Keratinocyte (primary cell): ENCODE measurements at regions not wholly inside any gene's neighbourhood (a gene's known extent, or its start where the extent isn't known, plus 50 kb on each side); places are given as distances from the start of the nearest gene placed in this dataset.

Source experiments
- DNase-seq: peaks from one replicate; pipeline ENCODE4 v3.0.0-alpha.2; 2011; ENCODE audit warnings: low read depth, missing footprints, low spot score
- FAIRE-seq: peaks from 2 replicates; lab custom pipeline; 2011; peaks lifted over from hg19 to GRCh38; lab: Jason Lieb, UNC
- H2AFZ ChIP-seq: 2 replicates; pipeline ENCODE4 v1.6.0; 2012; ENCODE audit warnings: low read length, control low read depth, inconsistent platforms; ENCODE audit not compliant: control insufficient read depth
- H3K27ac ChIP-seq: 2 replicates; pipeline ENCODE4 v1.5.1; 2011; ENCODE audit warnings: low read length; ENCODE audit not compliant: control insufficient read depth, insufficient read depth
- H3K27me3 ChIP-seq: 3 replicates; pipeline ENCODE4 v1.6.0; 2011; ENCODE audit warnings: low read length; ENCODE audit not compliant: control insufficient read depth, insufficient read depth; ENCODE audit errors: extremely low read depth
- H3K36me3 ChIP-seq, 2 experiments: 2 replicates in 1 of 2; 3 replicates in 1 of 2; pipeline ENCODE4 v1.5.1; 2011; ENCODE audit warnings: low read length in 2 of 2, mild to moderate bottlenecking in 1 of 2; ENCODE audit not compliant: control insufficient read depth in 2 of 2, insufficient read depth in 2 of 2; ENCODE audit errors: extremely low read depth in 1 of 2
- H3K4me1 ChIP-seq: 3 replicates; pipeline ENCODE4 v1.5.1; 2011; ENCODE audit warnings: low read length; ENCODE audit not compliant: control insufficient read depth, insufficient read depth; ENCODE audit errors: extremely low read depth
- H3K4me2 ChIP-seq: 3 replicates; pipeline ENCODE4 v1.6.0; 2011; ENCODE audit warnings: low read depth, low read length; ENCODE audit not compliant: control insufficient read depth, insufficient read depth; ENCODE audit errors: extremely low read depth
- H3K4me3 ChIP-seq, 3 experiments: fragments of 200-600 bp in 1 of 3; sonication (generic) in 1 of 3; 2 replicates in 2 of 3; 3 replicates in 1 of 3; pipeline ENCODE4 v1.5.1; 2011 to 2016; ENCODE audit warnings: low read length in 3 of 3, mild to moderate bottlenecking in 3 of 3, control low read depth in 2 of 3, inconsistent platforms in 1 of 3, low read depth in 1 of 3, mixed read lengths in 1 of 3, mixed run types in 1 of 3, moderate library complexity in 1 of 3; ENCODE audit not compliant: control insufficient read depth in 2 of 3, insufficient read depth in 2 of 3; ENCODE audit errors: extremely low read depth in 1 of 3
- H3K79me2 ChIP-seq: 2 replicates; pipeline ENCODE4 v1.6.0; 2012; ENCODE audit warnings: low read length; ENCODE audit not compliant: control insufficient read depth, insufficient read depth
- H3K9ac ChIP-seq: 3 replicates; pipeline ENCODE4 v1.6.0; 2011; ENCODE audit warnings: low read length; ENCODE audit not compliant: control insufficient read depth, insufficient read depth; ENCODE audit errors: extremely low read depth
- H3K9me1 ChIP-seq: 3 replicates; pipeline ENCODE4 v1.6.0; 2011; ENCODE audit warnings: low read length; ENCODE audit not compliant: control insufficient read depth, insufficient read depth; ENCODE audit errors: extremely low read depth
- H3K9me3 ChIP-seq: 2 replicates; pipeline ENCODE4 v1.5.1; 2012; ENCODE audit warnings: low read depth, low read length; ENCODE audit not compliant: control insufficient read depth
- H4K20me1 ChIP-seq: 3 replicates; pipeline ENCODE4 v1.6.0; 2011; ENCODE audit warnings: low read length; ENCODE audit not compliant: control insufficient read depth, insufficient read depth; ENCODE audit errors: extremely low read depth
- EZH2 ChIP-seq: IDR thresholded peaks from one replicate; pipeline ENCODE4 v1.6.1; 2012; ENCODE audit warnings: inconsistent platforms, mild to moderate bottlenecking, low read length, moderate library complexity
- dilution Hi-C: fragments of 300-500 bp; cut with MboI; formaldehyde crosslinking; loops from one replicate; pipeline ENCODE4 v1.7.0; 2020; ENCODE audit warnings: low sequenced_read_pairs; ENCODE audit not compliant: extremely low pct_ligation_motif_present
- TF ChIP-seq, protein P1 (sequence below), 3 experiments: IDR thresholded peaks in 1 of 3; conservative IDR thresholded peaks in 1 of 3; optimal IDR thresholded peaks in 1 of 3; 2 replicates in 2 of 3; 3 replicates in 1 of 3; pipeline versions ENCODE3 to v1.5.1; 2011; ENCODE audit warnings: low read length in 3 of 3, mild to moderate bottlenecking in 3 of 3, moderate library complexity in 2 of 3, control low read depth in 1 of 3, inconsistent platforms in 1 of 3; ENCODE audit not compliant: insufficient read depth in 2 of 3; ENCODE audit errors: extremely low read depth in 1 of 3

DNA sequence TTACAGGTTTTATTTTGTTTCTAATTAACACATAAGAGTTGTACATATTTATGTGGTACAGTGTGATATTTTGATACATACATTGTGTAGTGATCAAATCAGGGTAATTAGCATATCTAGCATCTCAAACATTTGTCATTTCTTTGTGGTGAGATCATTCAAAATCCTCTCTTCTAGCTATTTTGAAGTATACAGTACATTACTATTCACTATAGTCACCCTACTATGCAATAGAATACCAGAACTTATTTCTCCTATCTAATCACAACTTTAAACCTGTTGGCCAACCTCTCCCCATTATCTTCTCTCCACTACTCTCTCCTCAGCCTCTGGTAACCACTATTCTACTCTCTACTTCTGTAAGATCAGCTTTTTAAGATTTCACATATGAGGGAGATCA, 325.8 kb downstream of the CYP26B1 start:
- no peaks in the 10 kb centered on the region for H4K20me1 ChIP-seq
- no peak overlapping the region for H3K4me2 ChIP-seq
- no peaks in the 10 kb centered on the region for H3K9me3 ChIP-seq
- FAIRE-seq (no peak), DNase-seq (no peak)
- no peak overlapping the region for H3K9ac ChIP-seq
- no peak overlapping the region for H3K4me3 ChIP-seq
- dilution Hi-C loops = no loop called here
- H3K79me2 ChIP-seq = no peaks in the 10 kb centered on the region
- TF ChIP-seq EZH2 = no peak
- TF ChIP-seq, protein P1, sequence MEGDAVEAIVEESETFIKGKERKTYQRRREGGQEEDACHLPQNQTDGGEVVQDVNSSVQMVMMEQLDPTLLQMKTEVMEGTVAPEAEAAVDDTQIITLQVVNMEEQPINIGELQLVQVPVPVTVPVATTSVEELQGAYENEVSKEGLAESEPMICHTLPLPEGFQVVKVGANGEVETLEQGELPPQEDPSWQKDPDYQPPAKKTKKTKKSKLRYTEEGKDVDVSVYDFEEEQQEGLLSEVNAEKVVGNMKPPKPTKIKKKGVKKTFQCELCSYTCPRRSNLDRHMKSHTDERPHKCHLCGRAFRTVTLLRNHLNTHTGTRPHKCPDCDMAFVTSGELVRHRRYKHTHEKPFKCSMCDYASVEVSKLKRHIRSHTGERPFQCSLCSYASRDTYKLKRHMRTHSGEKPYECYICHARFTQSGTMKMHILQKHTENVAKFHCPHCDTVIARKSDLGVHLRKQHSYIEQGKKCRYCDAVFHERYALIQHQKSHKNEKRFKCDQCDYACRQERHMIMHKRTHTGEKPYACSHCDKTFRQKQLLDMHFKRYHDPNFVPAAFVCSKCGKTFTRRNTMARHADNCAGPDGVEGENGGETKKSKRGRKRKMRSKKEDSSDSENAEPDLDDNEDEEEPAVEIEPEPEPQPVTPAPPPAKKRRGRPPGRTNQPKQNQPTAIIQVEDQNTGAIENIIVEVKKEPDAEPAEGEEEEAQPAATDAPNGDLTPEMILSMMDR (optimal IDR thresholded peaks at IDR 0.05 in 1 of 3, IDR thresholded peaks at IDR 0.05 in 1 of 3, conservative IDR thresholded peaks at IDR 0.05 in 1 of 3; ENCODE audit: extremely low read depth in 1 of 3, insufficient read depth in 2 of 3, low read length in 3 of 3) = no peak
- no peak overlapping the region for H3K27ac ChIP-seq
- no peaks in the 10 kb centered on the region for H3K9me1 ChIP-seq
- peaks cover 13% of the 10 kb centered on the region for H3K4me1 ChIP-seq
- H3K27me3 ChIP-seq = peaks cover 3% of the 10 kb centered on the region
- H3K36me3 ChIP-seq = no peaks in the 10 kb centered on the region
- H2AFZ ChIP-seq = no peak overlapping the region

DNA sequence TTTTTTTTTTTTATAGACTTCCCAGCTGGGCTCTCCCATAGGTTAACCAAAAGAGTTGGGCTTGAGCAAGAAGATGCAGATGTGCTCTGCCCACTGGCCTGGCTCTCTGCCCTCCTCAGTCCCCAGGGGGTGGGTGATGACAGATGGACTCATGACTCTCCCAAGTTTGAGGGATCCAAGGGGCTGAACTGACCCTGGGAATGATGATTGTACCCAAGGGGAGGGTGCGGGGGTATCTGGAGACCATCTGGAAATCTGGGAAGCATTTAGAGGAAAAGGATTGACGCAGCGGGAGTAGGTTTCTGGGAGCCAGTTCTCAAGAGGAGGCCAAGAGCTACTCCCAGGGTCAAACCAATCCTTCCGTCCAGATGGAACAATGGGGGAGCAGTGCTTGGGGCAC, 330.8 kb downstream of the CYP26B1 start:
- no peak overlapping the region for H3K27ac ChIP-seq
- H3K79me2 ChIP-seq = no peaks in the 10 kb centered on the region
- H4K20me1 ChIP-seq = no peaks in the 10 kb centered on the region
- dilution Hi-C loops = no loop called here
- H2AFZ ChIP-seq = no peak overlapping the region
- no peak for TF ChIP-seq EZH2
- TF ChIP-seq, protein P1 (optimal IDR thresholded peaks at IDR 0.05 in 1 of 3, IDR thresholded peaks at IDR 0.05 in 1 of 3, conservative IDR thresholded peaks at IDR 0.05 in 1 of 3; ENCODE audit: extremely low read depth in 1 of 3, insufficient read depth in 2 of 3, low read length in 3 of 3) = no peak
- H3K9me1 ChIP-seq = no peaks in the 10 kb centered on the region
- no peak overlapping the region for H3K9ac ChIP-seq
- FAIRE-seq (no peak), DNase-seq (no peak)
- H3K4me2 ChIP-seq = no peak overlapping the region
- H3K4me1 ChIP-seq = no peaks in the 10 kb centered on the region
- H3K4me3 ChIP-seq = no peak overlapping the region
- no peaks in the 10 kb centered on the region for H3K9me3 ChIP-seq
- peaks cover 31% of the 10 kb centered on the region for H3K27me3 ChIP-seq
- no peaks in the 10 kb centered on the region for H3K36me3 ChIP-seq
